CD4-positive, CD25-positive, alpha-beta regulatory T cell (primary cell): ENCODE measurements at regions not wholly inside any gene's neighbourhood (a gene's known extent, or its start where the extent isn't known, plus 50 kb on each side); places are given as distances from the start of the nearest gene placed in this dataset.

Experiments used
- ATAC-seq, 2 donors: fragments of 150-1000 bp; cut with Tn5 transposase; one replicate each; pipeline ENCODE4 v1.10.0; 2021; ENCODE audit warnings: low read depth in 2 of 2, moderate number of reproducible peaks in 2 of 2, moderate library complexity in 1 of 2
- DNase-seq, 3 donors: peaks; one replicate each; pipeline versions ENCODE4 v3.0.0 to v3.0.0-alpha.2; 2012 to 2022; ENCODE audit warnings: mixed read lengths in 1 of 3
- H3K27ac ChIP-seq: one replicate; pipeline ENCODE4 v1.7.0; 2013; ENCODE audit warnings: mild to moderate bottlenecking, low read length; ENCODE audit not compliant: insufficient read depth, poor library complexity, severe bottlenecking
- H3K27me3 ChIP-seq: one replicate; pipeline ENCODE4 v1.7.0; 2013; ENCODE audit warnings: low read length; ENCODE audit not compliant: control insufficient read depth, insufficient read depth
- H3K36me3 ChIP-seq: one replicate; pipeline ENCODE4 v1.7.0; 2013; ENCODE audit warnings: mild to moderate bottlenecking, low read length, moderate library complexity; ENCODE audit not compliant: control insufficient read depth, insufficient read depth
- H3K4me1 ChIP-seq: 2 replicates; pipeline ENCODE4 v1.7.0; 2013; ENCODE audit warnings: mild to moderate bottlenecking, low read length; ENCODE audit not compliant: insufficient read depth, control insufficient read depth, poor library complexity, severe bottlenecking
- H3K4me3 ChIP-seq: one replicate; pipeline ENCODE4 v1.7.0; 2013; ENCODE audit warnings: low read depth, mild to moderate bottlenecking, low read length, moderate library complexity
- H3K9me3 ChIP-seq, 2 experiments: 1 replicate in 1 of 2; 2 replicates in 1 of 2; pipeline ENCODE4 v1.7.0; 2013; ENCODE audit warnings: low read length in 2 of 2, mild to moderate bottlenecking in 1 of 2, moderate library complexity in 1 of 2; ENCODE audit not compliant: control insufficient read depth in 2 of 2
- H3K27ac Mint-ChIP-seq, 3 donors: one replicate each; pipeline ENCODE4 v1.8.0; 2020 to 2022; ENCODE audit warnings: mild to moderate bottlenecking in 3 of 3, mixed read lengths in 3 of 3, moderate library complexity in 2 of 3
- H3K27me3 Mint-ChIP-seq: one replicate; pipeline ENCODE4 v1.8.0; 2022; ENCODE audit warnings: mild to moderate bottlenecking, mixed read lengths
- H3K36me3 Mint-ChIP-seq: one replicate; pipeline ENCODE4 v1.8.0; 2020; ENCODE audit warnings: mixed read lengths
- H3K4me1 Mint-ChIP-seq, 4 donors: one replicate each; pipeline ENCODE4 v1.8.0; 2020 to 2022; ENCODE audit warnings: mixed read lengths in 4 of 4, mild to moderate bottlenecking in 1 of 4
- H3K4me3 Mint-ChIP-seq, 4 donors: one replicate each; pipeline ENCODE4 v1.8.0; 2020 to 2022; ENCODE audit warnings: mild to moderate bottlenecking in 4 of 4, mixed read lengths in 4 of 4, moderate library complexity in 3 of 4
- H3K9me3 Mint-ChIP-seq, 7 donors: one replicate each; pipeline ENCODE4 v1.8.0; 2020 to 2022; ENCODE audit warnings: mixed read lengths in 7 of 7, mild to moderate bottlenecking in 3 of 7, moderate library complexity in 2 of 7

- H3K9me3 Mint-ChIP-seq = no peaks in the 10 kb centered on the region
- Histone ChIP-seq H3K4me3 (no peak overlapping the region), H3K4me1 (no peaks in the 10 kb centered on the region), H3K27ac (no peak overlapping the region), H3K9me3 (no peaks in the 10 kb centered on the region), H3K27me3 (no peaks in the 10 kb centered on the region), H3K36me3 (no peaks in the 10 kb centered on the region)
- no peaks in the 10 kb centered on the region for H3K4me1 Mint-ChIP-seq
- no peaks in the 10 kb centered on the region for H3K27me3 Mint-ChIP-seq
- H3K27ac Mint-ChIP-seq = no peak overlapping the region
- H3K4me3 Mint-ChIP-seq = no peak overlapping the region
- DNase-seq (no peak), ATAC-seq (no peak)
- no peaks in the 10 kb centered on the region for H3K36me3 Mint-ChIP-seq
Measured at GRCh38 chr2:151007365-151007764, 254.3 kb downstream of the RBM43 start.

GRCh38 chr2:151002959-151003600 lies 258.6 kb downstream of the RBM43 start:
- H3K4me1 Mint-ChIP-seq = no peaks in the 10 kb centered on the region
- no peak overlapping the region for H3K4me3 Mint-ChIP-seq
- Histone ChIP-seq H3K27ac (no peak overlapping the region), H3K27me3 (no peaks in the 10 kb centered on the region), H3K4me3 (no peak overlapping the region), H3K36me3 (no peaks in the 10 kb centered on the region), H3K9me3 (no peaks in the 10 kb centered on the region), H3K4me1 (no peaks in the 10 kb centered on the region)
- no peaks in the 10 kb centered on the region for H3K36me3 Mint-ChIP-seq
- ATAC-seq = no peak
- peak overlapping the region in 1 of 3 donors; percentile 6 for H3K27ac Mint-ChIP-seq
- no peaks in the 10 kb centered on the region for H3K27me3 Mint-ChIP-seq
- no peak for DNase-seq
- H3K9me3 Mint-ChIP-seq = peaks cover 0 to 2% (median 0%) of the 10 kb centered on the region in 7 donors

DNA sequence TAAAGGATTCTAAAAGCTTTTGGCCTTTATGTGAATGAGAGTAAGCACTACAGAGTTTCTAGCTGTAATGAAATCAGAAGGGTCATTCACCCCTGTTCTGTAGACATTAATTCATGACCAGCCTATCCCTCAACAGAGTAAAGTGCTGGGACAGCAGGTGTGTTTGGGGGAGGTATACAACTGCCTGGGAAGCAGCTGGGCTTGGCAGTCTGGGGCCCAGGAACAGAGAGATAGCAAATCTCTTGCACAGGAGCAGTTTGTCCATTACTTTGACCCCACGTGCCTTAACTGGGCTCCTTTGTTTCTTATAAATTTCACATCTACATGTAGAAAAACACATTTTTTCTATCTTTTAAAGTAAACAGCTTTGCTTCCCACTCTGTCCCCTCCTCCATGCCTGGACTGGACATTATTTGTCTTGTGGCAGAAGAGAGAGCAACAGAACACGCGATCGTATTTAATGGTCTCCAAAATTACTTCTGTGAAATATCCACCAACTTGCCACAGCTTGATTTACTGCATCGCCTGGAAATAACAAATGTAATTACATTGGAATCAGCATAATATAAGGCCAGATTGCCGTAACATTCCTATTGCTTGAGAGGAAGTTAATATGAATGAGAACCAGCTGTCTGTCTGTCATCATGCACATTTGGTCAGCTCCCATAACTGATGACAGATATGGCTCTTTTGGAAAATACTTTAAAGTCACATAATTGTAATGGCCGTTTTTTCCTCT lies 263.8 kb downstream of the RBM43 start:
- Histone ChIP-seq H3K27me3 (no peaks in the 10 kb centered on the region), H3K4me1 (no peaks in the 10 kb centered on the region), H3K27ac (no peak overlapping the region), H3K36me3 (no peaks in the 10 kb centered on the region), H3K4me3 (no peak overlapping the region), H3K9me3 (no peaks in the 10 kb centered on the region)
- ATAC-seq = no peak
- Mint-ChIP-seq H3K4me1 (no peaks in the 10 kb centered on the region), H3K4me3 (no peak overlapping the region), H3K36me3 (no peaks in the 10 kb centered on the region), H3K27me3 (no peaks in the 10 kb centered on the region), H3K27ac (no peak overlapping the region), H3K9me3 (peaks cover 0 to 2% (median 0%) of the 10 kb centered on the region in 7 donors)
- no peak for DNase-seq

GRCh38 chr2:150997066-150997465 lies 264.6 kb downstream of the RBM43 start:
- Histone ChIP-seq H3K27ac (no peak overlapping the region), H3K4me3 (no peak overlapping the region), H3K4me1 (no peaks in the 10 kb centered on the region), H3K36me3 (no peaks in the 10 kb centered on the region), H3K27me3 (no peaks in the 10 kb centered on the region), H3K9me3 (no peaks in the 10 kb centered on the region)
- H3K27ac Mint-ChIP-seq = no peak overlapping the region
- H3K4me3 Mint-ChIP-seq = no peak overlapping the region
- ATAC-seq (no peak), DNase-seq (no peak)
- no peaks in the 10 kb centered on the region for H3K4me1 Mint-ChIP-seq
- no peaks in the 10 kb centered on the region for H3K36me3 Mint-ChIP-seq
- peaks cover 0 to 2% (median 0%) of the 10 kb centered on the region in 7 donors for H3K9me3 Mint-ChIP-seq
- H3K27me3 Mint-ChIP-seq = no peaks in the 10 kb centered on the region

GRCh38 chr2:150994076-150994475 lies 267.6 kb downstream of the RBM43 start:
- Mint-ChIP-seq H3K27ac (no peak overlapping the region), H3K27me3 (no peaks in the 10 kb centered on the region), H3K36me3 (no peaks in the 10 kb centered on the region), H3K4me3 (no peak overlapping the region), H3K9me3 (peaks cover 0 to 10% (median 5%) of the 10 kb centered on the region in 7 donors), H3K4me1 (no peaks in the 10 kb centered on the region)
- Histone ChIP-seq H3K27me3 (no peaks in the 10 kb centered on the region), H3K36me3 (no peaks in the 10 kb centered on the region), H3K4me3 (no peak overlapping the region), H3K9me3 (no peaks in the 10 kb centered on the region), H3K4me1 (no peaks in the 10 kb centered on the region), H3K27ac (no peak overlapping the region)
- ATAC-seq (no peak), DNase-seq (no peak)

GRCh38 chr2:150989969-150990368 lies 271.7 kb downstream of the RBM43 start:
- DNase-seq (no peak), ATAC-seq (no peak)
- Histone ChIP-seq H3K4me3 (no peak overlapping the region), H3K36me3 (no peaks in the 10 kb centered on the region), H3K27me3 (no peaks in the 10 kb centered on the region), H3K9me3 (no peaks in the 10 kb centered on the region), H3K4me1 (no peaks in the 10 kb centered on the region), H3K27ac (no peak overlapping the region)
- Mint-ChIP-seq H3K4me1 (no peaks in the 10 kb centered on the region), H3K27me3 (peaks cover 6% of the 10 kb centered on the region), H3K36me3 (no peaks in the 10 kb centered on the region), H3K4me3 (no peak overlapping the region), H3K27ac (peak overlapping the region in 1 of 3 donors; percentile 20), H3K9me3 (peaks cover under 1 to 20% (median 7%) of the 10 kb centered on the region in 7 donors)

DNA sequence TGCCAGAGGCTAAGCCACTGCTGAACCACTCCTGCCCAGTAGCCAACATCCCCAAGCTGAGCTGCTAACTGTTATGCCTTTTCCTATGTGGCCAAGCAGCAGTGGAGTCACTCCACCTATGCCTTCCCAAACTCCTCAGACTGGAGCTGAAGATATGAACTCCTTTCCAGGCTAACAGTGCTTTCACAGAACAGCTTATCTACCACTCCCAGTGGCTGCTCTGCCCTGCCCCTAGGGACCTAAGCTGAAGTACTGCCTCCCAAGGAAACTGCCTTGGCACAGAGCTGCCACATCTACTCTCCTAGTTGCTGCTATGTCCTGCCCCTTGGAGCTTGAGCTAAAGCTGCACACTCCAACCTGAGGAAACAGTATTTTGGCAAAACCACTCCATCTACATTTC lies 275.9 kb downstream of the RBM43 start:
- H3K27ac ChIP-seq = no peak overlapping the region
- Mint-ChIP-seq H3K9me3 (peaks cover 1 to 20% (median 8%) of the 10 kb centered on the region in 7 donors), H3K36me3 (no peaks in the 10 kb centered on the region), H3K27me3 (peaks cover 7% of the 10 kb centered on the region), H3K4me3 (no peak overlapping the region), H3K4me1 (no peaks in the 10 kb centered on the region), H3K27ac (no peak overlapping the region)
- H3K36me3 ChIP-seq = no peaks in the 10 kb centered on the region
- no peak for DNase-seq
- no peaks in the 10 kb centered on the region for H3K4me1 ChIP-seq
- no peak for ATAC-seq
- H3K9me3 ChIP-seq = no peaks in the 10 kb centered on the region
- no peak overlapping the region for H3K4me3 ChIP-seq
- no peaks in the 10 kb centered on the region for H3K27me3 ChIP-seq
